ENCODE measurements at regions not wholly inside any gene's neighbourhood (a gene's known extent, or its start where the extent isn't known, plus 50 kb on each side); places are given as distances from the start of the nearest gene placed in this dataset.

- TF ChIP-seq EP300 (IDR thresholded peaks at IDR 0.05), result no peak
- TF ChIP-seq CTCF (IDR thresholded peaks at IDR 0.05), result no peak
- TF ChIP-seq POLR2A (IDR thresholded peaks at IDR 0.05), result no peak
- Histone ChIP-seq H3K27me3 (no peaks in the 10 kb centered on the region), H3K4me3 (no peak overlapping the region), H3K9me3 (no peaks in the 10 kb centered on the region), H3K4me1 (no peaks in the 10 kb centered on the region), H3K36me3 (no peaks in the 10 kb centered on the region), H3K27ac (no peak overlapping the region)
- 78 to 83% methylated on average over 4 of the region's 4 CpGs for WGBS, 2 donors
- no peak for DNase-seq (ENCODE audit: low spot score in 2 of 2)
Measured at GRCh38 chr4:31228068-31228467, 507.9 kb downstream of the PCDH7 start.

- TF ChIP-seq POLR2A (IDR thresholded peaks at IDR 0.05), result no peak
- TF ChIP-seq EP300 (IDR thresholded peaks at IDR 0.05), result no peak
- no peak for TF ChIP-seq CTCF (IDR thresholded peaks at IDR 0.05)
- Histone ChIP-seq H3K4me3 (no peak overlapping the region), H3K27ac (no peak overlapping the region), H3K4me1 (no peaks in the 10 kb centered on the region), H3K36me3 (no peaks in the 10 kb centered on the region), H3K9me3 (no peaks in the 10 kb centered on the region), H3K27me3 (no peaks in the 10 kb centered on the region)
- 59 to 73% methylated on average over 1 of the region's 1 CpG for WGBS, 2 donors
- DNase-seq (ENCODE audit: low spot score in 2 of 2), result no peak
Measured at GRCh38 chr4:31230594-31230993, 510.4 kb downstream of the PCDH7 start.

GRCh38 chr4:31234494-31234893, 514.3 kb downstream of the PCDH7 start:
- Histone ChIP-seq H3K4me3 (no peak overlapping the region), H3K36me3 (no peaks in the 10 kb centered on the region), H3K4me1 (no peaks in the 10 kb centered on the region), H3K27ac (no peak overlapping the region), H3K27me3 (no peaks in the 10 kb centered on the region), H3K9me3 (peaks cover 0 to 10% (median 0%) of the 10 kb centered on the region in 4 donors)
- TF ChIP-seq EP300 (IDR thresholded peaks at IDR 0.05), result no peak
- TF ChIP-seq POLR2A (IDR thresholded peaks at IDR 0.05), result no peak
- TF ChIP-seq CTCF (IDR thresholded peaks at IDR 0.05), result no peak
- no peak for DNase-seq (ENCODE audit: low spot score in 2 of 2)
- 87 to 91% methylated on average over 2 of the region's 2 CpGs for WGBS, 2 donors

GRCh38 chr4:31234901-31235300, 514.7 kb downstream of the PCDH7 start:
- no peaks in the 10 kb centered on the region for H3K4me1 ChIP-seq
- H3K4me3 ChIP-seq, result no peak overlapping the region
- WGBS, 2 donors, result 89 to 95% methylated on average over 1 of the region's 1 CpG
- TF ChIP-seq POLR2A (IDR thresholded peaks at IDR 0.05), result no peak
- TF ChIP-seq CTCF (IDR thresholded peaks at IDR 0.05), result no peak
- TF ChIP-seq EP300 (IDR thresholded peaks at IDR 0.05), result no peak
- H3K9me3 ChIP-seq, result peaks cover 0 to 10% (median 0%) of the 10 kb centered on the region in 4 donors
- no peak overlapping the region for H3K27ac ChIP-seq
- no peaks in the 10 kb centered on the region for H3K27me3 ChIP-seq
- H3K36me3 ChIP-seq, result no peaks in the 10 kb centered on the region
- DNase-seq (ENCODE audit: low spot score in 2 of 2), result no peak

- H3K9me3 ChIP-seq, result peaks cover 0 to 10% (median 0%) of the 10 kb centered on the region in 4 donors
- H3K27ac ChIP-seq, result no peak overlapping the region
- 49 to 58% methylated on average over 5 of the region's 5 CpGs for WGBS, 2 donors
- no peaks in the 10 kb centered on the region for H3K27me3 ChIP-seq
- TF ChIP-seq POLR2A (IDR thresholded peaks at IDR 0.05), result no peak
- TF ChIP-seq CTCF (IDR thresholded peaks at IDR 0.05), result no peak
- no peak for TF ChIP-seq EP300 (IDR thresholded peaks at IDR 0.05)
- DNase-seq (ENCODE audit: low spot score in 2 of 2), result no peak
- no peaks in the 10 kb centered on the region for H3K36me3 ChIP-seq
- no peaks in the 10 kb centered on the region for H3K4me1 ChIP-seq
- H3K4me3 ChIP-seq, result no peak overlapping the region
Measured at GRCh38 chr4:31236020-31236638, 516.0 kb downstream of the PCDH7 start.
